HAP-1 (cell line): ENCODE measurements at regions not wholly inside any gene's neighbourhood (a gene's known extent, or its start where the extent isn't known, plus 50 kb on each side); places are given as distances from the start of the nearest gene placed in this dataset.

Experiments used
- DNase-seq, 2 experiments: peaks; one replicate each; pipeline ENCODE4 v3.0.0-alpha.2; 2016 to 2020; ENCODE audit warnings: low spot score in 2 of 2
- H3K27me3 ChIP-seq: fragments of 250-450 bp; sonication (Bioruptor Pico); 2 replicates; pipeline ENCODE4 v1.5.1; 2020; ENCODE audit warnings: low read depth, mild to moderate bottlenecking, moderate library complexity
- H3K36me3 ChIP-seq: fragments of 250-450 bp; sonication (Bioruptor Pico); replicated peaks from 2 replicates; pipeline ENCODE4 v1.5.1; 2020; ENCODE audit warnings: mild to moderate bottlenecking
- H3K4me1 ChIP-seq: fragments of 250-450 bp; sonication (Bioruptor Pico); 2 replicates; pipeline ENCODE4 v1.5.1; 2020; ENCODE audit warnings: mild to moderate bottlenecking
- H3K4me3 ChIP-seq: fragments of 250-450 bp; sonication (Bioruptor Pico); 2 replicates; pipeline ENCODE4 v1.5.1; 2020; ENCODE audit warnings: mild to moderate bottlenecking, moderate library complexity
- H3K9me3 ChIP-seq: fragments of 250-450 bp; sonication (Bioruptor Pico); 2 replicates; pipeline ENCODE4 v1.5.1; 2020; ENCODE audit warnings: mild to moderate bottlenecking, moderate library complexity
- in situ Hi-C: fragments of 300-500 bp; cut with MboI; formaldehyde crosslinking; loops from 3 replicates; pipeline ENCODE4 v1.14.3; 2020; ENCODE audit warnings: low sequenced_read_pairs, inconsistent platforms, mixed read lengths

GRCh38 chr5:133905424-133905823 is 63.0 kb downstream of the C5orf15 start:
- in situ Hi-C loops, result no loop called here
- no peaks in the 10 kb centered on the region for H3K9me3 ChIP-seq
- H3K4me3 ChIP-seq, result no peak overlapping the region
- H3K27me3 ChIP-seq, result no peaks in the 10 kb centered on the region
- H3K36me3 ChIP-seq, result no peaks in the 10 kb centered on the region
- no peak for DNase-seq
- H3K4me1 ChIP-seq, result no peaks in the 10 kb centered on the region

- in situ Hi-C loops, result no loop called here
- H3K4me1 ChIP-seq, result no peaks in the 10 kb centered on the region
- H3K9me3 ChIP-seq, result no peaks in the 10 kb centered on the region
- no peak for DNase-seq
- no peaks in the 10 kb centered on the region for H3K27me3 ChIP-seq
- H3K4me3 ChIP-seq, result no peak overlapping the region
- H3K36me3 ChIP-seq, result no peaks in the 10 kb centered on the region
Observed at GRCh38 chr5:133904641-133905040, 63.8 kb downstream of the C5orf15 start.

DNA sequence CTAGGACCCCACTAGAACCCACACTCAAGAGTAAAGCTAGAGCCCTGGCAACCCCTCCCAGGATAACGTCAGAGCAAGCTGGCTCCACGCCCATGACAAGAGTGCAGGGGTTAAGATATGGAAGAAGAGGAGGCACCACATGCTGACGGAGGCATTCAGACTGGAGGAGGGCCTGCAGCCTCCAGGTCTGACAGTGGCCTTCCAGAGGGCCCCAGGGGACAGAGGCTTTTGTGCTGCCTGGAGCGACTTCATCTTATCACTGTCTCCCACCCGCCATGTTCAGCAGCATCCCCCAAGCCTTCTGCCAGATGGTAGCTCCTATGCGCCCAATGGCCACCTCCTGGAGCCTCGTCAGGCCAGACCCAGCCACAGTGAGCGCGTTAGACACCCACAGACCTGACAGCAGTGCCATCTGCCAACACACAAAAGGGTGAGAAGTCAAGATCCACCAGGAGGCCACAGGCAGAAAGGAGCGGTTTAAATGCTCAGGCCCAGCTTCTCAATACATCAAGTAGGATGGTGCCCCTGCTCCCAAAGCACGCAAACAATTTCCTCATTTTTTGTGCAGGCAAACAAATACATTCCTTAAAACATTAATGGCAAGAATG is 65.8 kb downstream of the C5orf15 start:
- in situ Hi-C loops, result no loop called here
- Histone ChIP-seq H3K4me3 (no peak overlapping the region), H3K9me3 (no peaks in the 10 kb centered on the region), H3K27me3 (no peaks in the 10 kb centered on the region), H3K36me3 (no peaks in the 10 kb centered on the region), H3K4me1 (no peaks in the 10 kb centered on the region)
- no peak for DNase-seq

GRCh38 chr5:133900534-133901270 is 67.7 kb downstream of the C5orf15 start:
- no peak overlapping the region for H3K4me3 ChIP-seq
- H3K4me1 ChIP-seq, result no peaks in the 10 kb centered on the region
- H3K36me3 ChIP-seq, result no peaks in the 10 kb centered on the region
- no peaks in the 10 kb centered on the region for H3K27me3 ChIP-seq
- no peaks in the 10 kb centered on the region for H3K9me3 ChIP-seq
- DNase-seq, result no peak
- in situ Hi-C loops, result no loop called here

- Histone ChIP-seq H3K4me3 (no peak overlapping the region), H3K27me3 (no peaks in the 10 kb centered on the region), H3K9me3 (no peaks in the 10 kb centered on the region), H3K4me1 (no peaks in the 10 kb centered on the region), H3K36me3 (no peaks in the 10 kb centered on the region)
- DNase-seq, result no peak
- in situ Hi-C loops, result no loop called here
Observed at GRCh38 chr5:133899506-133899905, 68.9 kb downstream of the C5orf15 start.

- Histone ChIP-seq H3K36me3 (no peaks in the 10 kb centered on the region), H3K27me3 (no peaks in the 10 kb centered on the region), H3K4me1 (no peaks in the 10 kb centered on the region), H3K4me3 (no peak overlapping the region), H3K9me3 (no peaks in the 10 kb centered on the region)
- in situ Hi-C loops, result no loop called here
- no peak for DNase-seq
Observed at GRCh38 chr5:133898440-133898839, 70.0 kb downstream of the C5orf15 start.

DNA sequence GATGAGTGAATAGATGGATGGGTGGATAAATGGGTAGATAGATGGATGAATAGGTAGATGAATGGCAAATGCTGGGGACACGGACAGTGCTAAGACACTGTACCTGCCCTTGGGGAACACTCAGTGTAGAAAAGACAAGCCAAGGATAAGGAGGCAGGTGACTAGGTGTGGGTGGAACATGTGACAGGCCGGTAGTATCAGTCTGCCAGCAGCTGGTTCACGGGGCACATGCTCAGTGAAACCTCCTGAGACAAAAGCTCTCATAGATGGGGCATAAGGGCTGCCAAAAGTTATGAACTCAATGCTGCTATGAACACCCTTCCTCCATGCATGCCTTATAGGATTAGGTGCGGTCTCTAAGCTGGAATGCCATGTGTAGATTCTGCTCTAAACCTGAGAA is 71.0 kb downstream of the C5orf15 start:
- no peaks in the 10 kb centered on the region for H3K27me3 ChIP-seq
- H3K4me3 ChIP-seq, result no peak overlapping the region
- in situ Hi-C loops, result no loop called here
- H3K4me1 ChIP-seq, result no peaks in the 10 kb centered on the region
- DNase-seq, result no peak
- H3K36me3 ChIP-seq, result no peaks in the 10 kb centered on the region
- no peaks in the 10 kb centered on the region for H3K9me3 ChIP-seq

DNA sequence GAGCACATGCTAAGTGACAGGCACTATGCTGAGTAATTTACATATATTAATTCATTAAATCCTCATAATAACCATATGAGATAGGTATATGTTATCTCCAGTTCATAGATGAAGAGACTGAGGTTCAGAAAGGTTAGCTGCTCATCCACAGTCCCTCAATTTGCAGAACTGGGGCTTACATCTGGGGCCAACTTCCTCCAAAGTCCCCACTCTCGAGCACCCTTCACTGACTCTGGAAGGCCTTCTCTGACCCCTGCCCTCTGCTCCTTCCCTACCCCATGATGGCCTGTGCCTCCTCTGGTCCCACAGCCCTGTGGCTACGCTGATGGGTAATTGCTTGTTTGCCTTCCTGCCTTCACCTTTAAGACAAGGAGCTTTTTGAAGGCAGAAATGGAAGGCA is 71.6 kb downstream of the C5orf15 start:
- no peak overlapping the region for H3K4me3 ChIP-seq
- no peaks in the 10 kb centered on the region for H3K9me3 ChIP-seq
- in situ Hi-C loops, result no loop called here
- H3K27me3 ChIP-seq, result no peaks in the 10 kb centered on the region
- no peak for DNase-seq
- H3K4me1 ChIP-seq, result no peaks in the 10 kb centered on the region
- H3K36me3 ChIP-seq, result no peaks in the 10 kb centered on the region

GRCh38 chr5:133895979-133896845 is 72.2 kb downstream of the C5orf15 start:
- no peaks in the 10 kb centered on the region for H3K4me1 ChIP-seq
- DNase-seq, result no peak
- no peaks in the 10 kb centered on the region for H3K27me3 ChIP-seq
- in situ Hi-C loops, result no loop called here
- H3K9me3 ChIP-seq, result no peaks in the 10 kb centered on the region
- H3K4me3 ChIP-seq, result no peak overlapping the region
- no peaks in the 10 kb centered on the region for H3K36me3 ChIP-seq

DNA sequence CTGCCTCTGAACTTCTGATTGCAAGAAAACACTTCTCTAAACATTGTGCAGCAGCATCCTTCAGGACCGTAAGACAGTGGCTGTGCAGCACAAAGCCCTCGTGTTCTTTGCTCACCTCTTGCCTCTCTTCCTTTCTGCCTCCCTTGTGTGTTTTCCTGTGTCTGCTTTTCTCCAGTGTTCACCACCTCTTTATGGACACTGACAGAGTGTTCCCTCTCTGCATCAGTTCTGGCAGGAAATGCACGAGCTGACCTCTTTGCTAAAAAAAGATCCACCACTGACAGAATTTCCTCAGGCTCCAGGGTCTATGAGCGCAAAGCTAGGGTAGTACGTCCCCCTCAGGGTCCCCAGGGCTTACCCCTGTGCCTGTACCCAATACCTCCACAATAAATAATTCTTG is 74.3 kb downstream of the C5orf15 start:
- H3K4me1 ChIP-seq, result no peaks in the 10 kb centered on the region
- H3K27me3 ChIP-seq, result no peaks in the 10 kb centered on the region
- in situ Hi-C loops, result no loop called here
- DNase-seq, result no peak
- H3K9me3 ChIP-seq, result no peaks in the 10 kb centered on the region
- no peaks in the 10 kb centered on the region for H3K36me3 ChIP-seq
- no peak overlapping the region for H3K4me3 ChIP-seq

- H3K4me1 ChIP-seq, result no peaks in the 10 kb centered on the region
- no peaks in the 10 kb centered on the region for H3K36me3 ChIP-seq
- in situ Hi-C loops, result no loop called here
- no peak for DNase-seq
- H3K27me3 ChIP-seq, result no peaks in the 10 kb centered on the region
- H3K9me3 ChIP-seq, result no peaks in the 10 kb centered on the region
- no peak overlapping the region for H3K4me3 ChIP-seq
Observed at GRCh38 chr5:133892774-133893173, 75.7 kb downstream of the C5orf15 start.

- H3K9me3 ChIP-seq, result no peaks in the 10 kb centered on the region
- no peaks in the 10 kb centered on the region for H3K27me3 ChIP-seq
- H3K4me1 ChIP-seq, result no peaks in the 10 kb centered on the region
- no peaks in the 10 kb centered on the region for H3K36me3 ChIP-seq
- H3K4me3 ChIP-seq, result no peak overlapping the region
- in situ Hi-C loops, result no loop called here
- no peak for DNase-seq
Observed at GRCh38 chr5:133892306-133892705, 76.1 kb downstream of the C5orf15 start.

DNA sequence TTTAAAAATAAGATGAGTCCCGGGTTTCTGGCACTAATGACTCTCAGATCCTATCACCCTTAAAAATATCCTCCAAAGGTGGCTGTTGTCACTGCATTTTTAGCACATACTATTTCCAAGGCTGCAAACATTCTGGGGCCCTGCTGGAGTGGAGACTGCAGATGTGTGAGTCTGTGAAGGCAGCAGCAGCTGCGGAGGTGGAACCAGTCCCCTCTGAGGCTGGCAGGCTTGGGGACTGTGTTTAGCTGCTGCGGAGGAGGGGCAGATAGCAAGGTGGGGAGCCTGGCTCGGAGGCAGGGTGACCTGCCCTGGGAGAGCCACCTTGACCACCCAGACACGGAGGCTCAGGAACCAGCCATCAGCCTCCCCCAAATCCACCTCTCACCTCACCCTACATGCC is 77.0 kb downstream of the C5orf15 start:
- Histone ChIP-seq H3K27me3 (no peaks in the 10 kb centered on the region), H3K4me3 (no peak overlapping the region), H3K9me3 (no peaks in the 10 kb centered on the region), H3K36me3 (no peaks in the 10 kb centered on the region), H3K4me1 (no peaks in the 10 kb centered on the region)
- in situ Hi-C loops, result no loop called here
- no peak for DNase-seq

DNA sequence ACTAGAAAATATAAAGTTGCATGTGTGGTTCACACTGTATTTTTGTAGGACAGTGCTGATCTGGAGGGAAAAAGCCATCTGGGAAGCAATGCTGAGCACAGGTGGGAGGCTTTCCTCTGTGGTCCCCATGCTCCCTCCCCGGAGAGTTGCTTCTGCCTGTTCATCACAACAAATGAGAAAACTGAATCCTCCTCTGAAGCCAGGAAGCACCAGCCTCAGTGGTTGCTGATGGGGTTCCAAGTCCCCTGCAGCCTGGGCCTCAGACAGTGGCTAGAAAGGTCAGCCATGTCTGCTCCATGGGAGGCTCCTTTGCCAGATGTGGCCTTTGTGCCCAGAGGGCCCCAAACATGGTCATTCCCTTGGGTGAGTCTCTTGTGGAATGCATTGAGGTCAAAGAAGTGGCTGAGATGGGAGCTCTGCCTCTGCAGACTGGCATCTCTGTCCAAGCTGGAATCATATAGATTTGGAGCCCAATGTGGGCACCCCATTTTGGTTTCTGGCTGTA is 77.6 kb downstream of the C5orf15 start:
- no peaks in the 10 kb centered on the region for H3K4me1 ChIP-seq
- no peaks in the 10 kb centered on the region for H3K36me3 ChIP-seq
- in situ Hi-C loops, result no loop called here
- no peak overlapping the region for H3K4me3 ChIP-seq
- no peak for DNase-seq
- no peaks in the 10 kb centered on the region for H3K27me3 ChIP-seq
- no peaks in the 10 kb centered on the region for H3K9me3 ChIP-seq
